ENCODE measurements at regions not wholly inside any gene's neighbourhood (a gene's known extent, or its start where the extent isn't known, plus 50 kb on each side); places are given as distances from the start of the nearest gene placed in this dataset.

GRCh38 chr13:61927648-61928047, 512.0 kb upstream of the PCDH20 start:
- H2AK5ac ChIP-seq (ENCODE audit: low read depth, low read length), result no peak overlapping the region
- no peak overlapping the region for H3K27ac ChIP-seq (ENCODE audit: insufficient read depth, low read length)
- no peaks in the 10 kb centered on the region for H3K36me3 ChIP-seq (ENCODE audit: control insufficient read depth, insufficient read depth, low read length)
- DNase-seq (no peak), ATAC-seq (ENCODE audit: low read depth) (no peak)
- CTCF ChIA-PET, result no interaction called here
- POLR2A ChIA-PET (ENCODE audit: unreplicated experiment), result no interaction called here
- no peak overlapping the region for H3K4me2 ChIP-seq (ENCODE audit: low read depth, low read length)
- intact Hi-C loops (cut with micrococcal nuclease), result no loop called here
- TF ChIP-seq NFE2L2 (IDR thresholded peaks at IDR 0.05; ENCODE audit: low read depth, low read length) (no peak), USF2 (IDR thresholded peaks at IDR 0.05; ENCODE audit: low read depth, low read length) (no peak), MXI1 (IDR thresholded peaks at IDR 0.05; ENCODE audit: borderline replicate concordance, low read depth, low read length) (no peak), RAD21 (IDR thresholded peaks at IDR 0.05; ENCODE audit: low read length) (no peak), BHLHE40 (IDR thresholded peaks at IDR 0.05; ENCODE audit: low read depth, low read length) (no peak), FOS (IDR thresholded peaks at IDR 0.05; ENCODE audit: low read depth, low read length) (no peak), CEBPB (IDR thresholded peaks at IDR 0.05; ENCODE audit: low read depth, low read length) (no peak), POLR2A (IDR thresholded peaks at IDR 0.05; ENCODE audit: low read depth, low read length) (no peak), CHD1 (IDR thresholded peaks at IDR 0.05; ENCODE audit: low read depth, low read length) (no peak), MAZ (IDR thresholded peaks at IDR 0.05; ENCODE audit: borderline replicate concordance, low read depth, low read length) (no peak), RFX5 (IDR thresholded peaks at IDR 0.05; ENCODE audit: low read depth, low read length) (no peak)
- H2BK120ac ChIP-seq (ENCODE audit: low read depth, low read length), result no peak overlapping the region
- no peak overlapping the region for H3K14ac ChIP-seq (replicated peaks; ENCODE audit: low read depth, low read length)
- no peak overlapping the region for H3K18ac ChIP-seq (ENCODE audit: low read depth, low read length)
- H3K23ac ChIP-seq (ENCODE audit: low read depth, low read length), result no peak overlapping the region
- H3K9ac ChIP-seq (ENCODE audit: low read depth, low read length), result no peak overlapping the region
- H3K4ac ChIP-seq (ENCODE audit: low read depth, low read length), result no peak overlapping the region
- H3K4me3 ChIP-seq (ENCODE audit: insufficient read depth, low read depth, low read length), result no peak overlapping the region
- H2BK15ac ChIP-seq (ENCODE audit: low read depth, low read length), result no peak overlapping the region
- no peak overlapping the region for H4K91ac ChIP-seq (ENCODE audit: insufficient read depth, low read depth, low read length)
- no peak overlapping the region for H3K56ac ChIP-seq (ENCODE audit: extremely low read depth, insufficient read depth, low read length)
- no peak overlapping the region for H2BK5ac ChIP-seq (ENCODE audit: low read depth, low read length, poor library complexity, severe bottlenecking)
- WGBS, 2 experiments (ENCODE audit: extremely low coverage in 2 of 2, insufficient read length in 1 of 2), result no CpG with 5 or more reads among the region's 1 CpG
- H3K9me1 ChIP-seq (ENCODE audit: insufficient read depth, low read length), result no peaks in the 10 kb centered on the region
- dilution Hi-C loops (cut with HindIII; ENCODE audit: low sequenced_read_pairs, unreplicated experiment), result no loop called here
- no peak overlapping the region for H2AK9ac ChIP-seq (replicated peaks; ENCODE audit: low read depth, low read length, poor library complexity)
- in situ Hi-C loops (cut with MboI; ENCODE audit: low sequenced_read_pairs), result no loop called here
- no peak overlapping the region for H2BK20ac ChIP-seq (ENCODE audit: low read depth, low read length)
- H3K79me1 ChIP-seq (ENCODE audit: low read depth in 1 of 2, low read length in 2 of 2), result no peaks in the 10 kb centered on the region
- H4K8ac ChIP-seq (ENCODE audit: low read depth in 2 of 2, low read length in 2 of 2), result no peak overlapping the region
- BruUV-seq (replicated peaks), result no TSS peak
- no peaks in the 10 kb centered on the region for H4K20me1 ChIP-seq (ENCODE audit: insufficient read depth, low read length)
- no peak overlapping the region for H2AFZ ChIP-seq (replicated peaks; ENCODE audit: low read length, poor library complexity)
- no peak overlapping the region for H4K5ac ChIP-seq (ENCODE audit: low read depth, low read length)
- no peaks in the 10 kb centered on the region for H3K4me1 ChIP-seq (ENCODE audit: control insufficient read depth, insufficient read depth, low read length)
- no peaks in the 10 kb centered on the region for H3K27me3 ChIP-seq (ENCODE audit: control insufficient read depth, insufficient read depth, low read length)
- 0 out of 2 replicates have a peak, but pooled peaks cover 4% of the 10 kb centered on the region for H3K9me3 ChIP-seq (ENCODE audit: control insufficient read depth, insufficient read depth, low read length)
